ENCODE measurements at regions not wholly inside any gene's neighbourhood (a gene's known extent, or its start where the extent isn't known, plus 50 kb on each side); places are given as distances from the start of the nearest gene placed in this dataset.

GRCh38 chr6:14622909-14623505 lies 505.4 kb downstream of the CD83 start:
- no peak for DNase-seq

- DNase-seq = no peak
These were observed 507.8 kb downstream of the CD83 start for GRCh38 chr6:14625173-14625895.

GRCh38 chr6:14626556-14626955 lies 509.0 kb downstream of the CD83 start:
- no peak for DNase-seq

GRCh38 chr6:14630016-14630415 lies 512.4 kb downstream of the CD83 start:
- DNase-seq = no peak

- DNase-seq = no peak
These were observed 515.9 kb downstream of the CD83 start for GRCh38 chr6:14633479-14633878.

GRCh38 chr6:14634072-14634471 lies 516.5 kb downstream of the CD83 start:
- no peak for DNase-seq

GRCh38 chr6:14635195-14635594 lies 517.6 kb downstream of the CD83 start:
- no peak for DNase-seq

- DNase-seq = no peak
These were observed 518.5 kb downstream of the CD83 start for GRCh38 chr6:14635934-14636591.

- no peak for DNase-seq
These were observed 520.9 kb downstream of the CD83 start for GRCh38 chr6:14638435-14638905.

GRCh38 chr6:14638906-14639761 lies 521.6 kb downstream of the CD83 start:
- peak in 2 of 58 donors; percentile 10 to 21 for DNase-seq

GRCh38 chr6:14639983-14640599 lies 522.5 kb downstream of the CD83 start:
- no peak for DNase-seq

- DNase-seq = no peak
These were observed 523.1 kb downstream of the CD83 start for GRCh38 chr6:14640631-14641030.

GRCh38 chr6:14641423-14642135 lies 524.0 kb downstream of the CD83 start:
- no peak for DNase-seq

- no peak for DNase-seq
These were observed 524.5 kb downstream of the CD83 start for GRCh38 chr6:14642136-14642505.

GRCh38 chr6:14642842-14643241 lies 525.3 kb downstream of the CD83 start:
- DNase-seq = no peak

- no peak for DNase-seq
These were observed 526.8 kb downstream of the CD83 start for GRCh38 chr6:14644381-14644780.

GRCh38 chr6:14645221-14645620 lies 527.6 kb downstream of the CD83 start:
- no peak for DNase-seq

- no peak for DNase-seq
These were observed 528.3 kb downstream of the CD83 start for GRCh38 chr6:14645841-14646240.

- no peak for DNase-seq
These were observed 528.8 kb downstream of the CD83 start for GRCh38 chr6:14646371-14646770.

- DNase-seq = no peak
These were observed 529.8 kb downstream of the CD83 start for GRCh38 chr6:14647357-14647756.

GRCh38 chr6:14652536-14652935 lies 535.0 kb downstream of the CD83 start:
- no peak for DNase-seq
